CD4-positive, alpha-beta T cell (primary cell): ENCODE measurements at regions not wholly inside any gene's neighbourhood (a gene's known extent, or its start where the extent isn't known, plus 50 kb on each side); places are given as distances from the start of the nearest gene placed in this dataset.

Experiments used
- ATAC-seq: fragments of 200-7000 bp; cut with Tn5 transposase; one replicate; pipeline ENCODE4 v1.10.0; 2022; ENCODE audit warnings: mild to moderate bottlenecking; ENCODE audit not compliant: poor library complexity
- CTCF ChIA-PET: fragments of 350-600 bp; sonication (Branson Sonifier 250); formaldehyde crosslinking; loops from one replicate; lab custom pipeline; 2021; ENCODE audit warnings: antibody characterized with exemption, inconsistent platforms; lab: Charles Lee
- POLR2A ChIA-PET: fragments of 350-600 bp; sonication (Branson Sonifier 250); formaldehyde crosslinking; loops from one replicate; lab custom pipeline; 2021; ENCODE audit warnings: antibody characterized with exemption, inconsistent platforms; lab: Charles Lee
- DNase-seq, 14 experiments: peaks; one replicate each; pipeline ENCODE4 v3.0.0-alpha.2; 2013 to 2020; ENCODE audit warnings: mixed read lengths in 2 of 14
- H3K27ac ChIP-seq, 2 donors: one replicate each; pipeline versions ENCODE4 v1.5.1 to v1.7.0; 2013; ENCODE audit warnings: low read length in 2 of 2, low read depth in 1 of 2, mild to moderate bottlenecking in 1 of 2
- H3K27me3 ChIP-seq, 2 experiments: 1 replicate in 1 of 2; 2 replicates in 1 of 2; pipeline versions ENCODE4 v1.6.1 to v1.7.0; 2013; ENCODE audit warnings: low read length in 2 of 2, control low read depth in 1 of 2, mild to moderate bottlenecking in 1 of 2, moderate library complexity in 1 of 2; ENCODE audit not compliant: insufficient read depth in 2 of 2, control insufficient read depth in 1 of 2
- H3K36me3 ChIP-seq: one replicate; pipeline ENCODE4 v1.6.1; 2013; ENCODE audit warnings: low read length, control low read depth; ENCODE audit not compliant: insufficient read depth
- H3K4me1 ChIP-seq: one replicate; pipeline ENCODE4 v1.6.1; 2013; ENCODE audit warnings: low read length, control low read depth; ENCODE audit not compliant: insufficient read depth
- H3K4me3 ChIP-seq: one replicate; pipeline ENCODE4 v1.5.1; 2013; ENCODE audit warnings: mild to moderate bottlenecking, low read length, moderate library complexity
- H3K9me3 ChIP-seq, 2 experiments: 1 replicate in 1 of 2; 2 replicates in 1 of 2; pipeline versions ENCODE4 v1.6.1 to v1.7.0; 2013; ENCODE audit warnings: low read length in 2 of 2, mild to moderate bottlenecking in 2 of 2, control low read depth in 1 of 2, moderate library complexity in 1 of 2; ENCODE audit not compliant: control insufficient read depth in 1 of 2, insufficient read depth in 1 of 2
- H3K27ac Mint-ChIP-seq: one replicate; pipeline ENCODE4 v1.8.0; 2020; ENCODE audit warnings: mixed read lengths
- H3K27me3 Mint-ChIP-seq: one replicate; pipeline ENCODE4 v1.8.0; 2021; ENCODE audit warnings: mixed read lengths
- H3K36me3 Mint-ChIP-seq: one replicate; pipeline ENCODE4 v1.8.0; 2021; ENCODE audit warnings: low read depth, mixed read lengths
- H3K4me1 Mint-ChIP-seq: one replicate; pipeline ENCODE4 v1.8.0; 2021; ENCODE audit warnings: low read depth, mixed read lengths
- H3K4me3 Mint-ChIP-seq: one replicate; pipeline ENCODE4 v1.8.0; 2020; ENCODE audit warnings: mild to moderate bottlenecking, mixed read lengths
- H3K9me3 Mint-ChIP-seq: one replicate; pipeline ENCODE4 v1.8.0; 2020; ENCODE audit warnings: mixed read lengths
- intact Hi-C, 2 experiments: fragments of 100-400 bp; cut with DNase I in 1 of 2; cut with micrococcal nuclease in 1 of 2; formaldehyde crosslinking; loops; one replicate each; pipeline versions ENCODE4 v1.15.1 to v1.9.0; 2023 to 2025; cut with DNase I, micrococcal nuclease
- TF ChIP-seq, protein P1 (sequence below): fragments of 200-600 bp; IDR thresholded peaks from one replicate; pipeline ENCODE4 v1.8.0; 2022; ENCODE audit warnings: antibody characterized with exemption, mild to moderate bottlenecking

- no peaks in the 10 kb centered on the region for H3K9me3 ChIP-seq
- H3K4me3 Mint-ChIP-seq: no peak overlapping the region
- no peak overlapping the region for H3K27ac ChIP-seq
- no peaks in the 10 kb centered on the region for H3K36me3 ChIP-seq
- H3K9me3 Mint-ChIP-seq: peaks cover 11% of the 10 kb centered on the region
- CTCF ChIA-PET: no interaction called here
- TF ChIP-seq, protein P1, sequence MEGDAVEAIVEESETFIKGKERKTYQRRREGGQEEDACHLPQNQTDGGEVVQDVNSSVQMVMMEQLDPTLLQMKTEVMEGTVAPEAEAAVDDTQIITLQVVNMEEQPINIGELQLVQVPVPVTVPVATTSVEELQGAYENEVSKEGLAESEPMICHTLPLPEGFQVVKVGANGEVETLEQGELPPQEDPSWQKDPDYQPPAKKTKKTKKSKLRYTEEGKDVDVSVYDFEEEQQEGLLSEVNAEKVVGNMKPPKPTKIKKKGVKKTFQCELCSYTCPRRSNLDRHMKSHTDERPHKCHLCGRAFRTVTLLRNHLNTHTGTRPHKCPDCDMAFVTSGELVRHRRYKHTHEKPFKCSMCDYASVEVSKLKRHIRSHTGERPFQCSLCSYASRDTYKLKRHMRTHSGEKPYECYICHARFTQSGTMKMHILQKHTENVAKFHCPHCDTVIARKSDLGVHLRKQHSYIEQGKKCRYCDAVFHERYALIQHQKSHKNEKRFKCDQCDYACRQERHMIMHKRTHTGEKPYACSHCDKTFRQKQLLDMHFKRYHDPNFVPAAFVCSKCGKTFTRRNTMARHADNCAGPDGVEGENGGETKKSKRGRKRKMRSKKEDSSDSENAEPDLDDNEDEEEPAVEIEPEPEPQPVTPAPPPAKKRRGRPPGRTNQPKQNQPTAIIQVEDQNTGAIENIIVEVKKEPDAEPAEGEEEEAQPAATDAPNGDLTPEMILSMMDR: no peak
- intact Hi-C loops: no loop called here
- H3K27me3 Mint-ChIP-seq: no peaks in the 10 kb centered on the region
- no peaks in the 10 kb centered on the region for H3K4me1 Mint-ChIP-seq
- DNase-seq (no peak), ATAC-seq (no peak)
- no peaks in the 10 kb centered on the region for H3K4me1 ChIP-seq
- H3K4me3 ChIP-seq: no peak overlapping the region
- no peak overlapping the region for H3K27ac Mint-ChIP-seq
- H3K27me3 ChIP-seq: no peaks in the 10 kb centered on the region
- no peaks in the 10 kb centered on the region for H3K36me3 Mint-ChIP-seq
- POLR2A ChIA-PET: no interaction called here
These were observed 1383.7 kb downstream of the MRPL39 start for GRCh38 chr21:24223624-24224023.

GRCh38 chr21:24222676-24223075, 1384.6 kb downstream of the MRPL39 start:
- Mint-ChIP-seq H3K27me3 (no peaks in the 10 kb centered on the region), H3K4me1 (no peaks in the 10 kb centered on the region), H3K4me3 (no peak overlapping the region), H3K9me3 (peaks cover 10% of the 10 kb centered on the region), H3K36me3 (no peaks in the 10 kb centered on the region), H3K27ac (no peak overlapping the region)
- Histone ChIP-seq H3K9me3 (peaks cover 0 to 3% of the 10 kb centered on the region in 2 experiments), H3K36me3 (no peaks in the 10 kb centered on the region), H3K4me3 (no peak overlapping the region), H3K27ac (no peak overlapping the region), H3K4me1 (no peaks in the 10 kb centered on the region), H3K27me3 (no peaks in the 10 kb centered on the region)
- DNase-seq: no peak
- intact Hi-C loops: no loop called here
- TF ChIP-seq, protein P1: no peak
- POLR2A ChIA-PET: no interaction called here
- CTCF ChIA-PET: no interaction called here
- no peak for ATAC-seq

- Mint-ChIP-seq H3K27ac (no peak overlapping the region), H3K9me3 (no peaks in the 10 kb centered on the region), H3K36me3 (no peaks in the 10 kb centered on the region), H3K4me3 (no peak overlapping the region), H3K27me3 (no peaks in the 10 kb centered on the region), H3K4me1 (no peaks in the 10 kb centered on the region)
- ChIA-PET POLR2A (no interaction called here), CTCF (no interaction called here)
- H3K27me3 ChIP-seq: no peaks in the 10 kb centered on the region
- H3K9me3 ChIP-seq: peaks cover 0 to 3% of the 10 kb centered on the region in 2 experiments
- ATAC-seq (no peak), DNase-seq (no peak)
- no peaks in the 10 kb centered on the region for H3K36me3 ChIP-seq
- intact Hi-C loops: no loop called here
- H3K4me3 ChIP-seq: no peak overlapping the region
- no peak overlapping the region for H3K27ac ChIP-seq
- no peaks in the 10 kb centered on the region for H3K4me1 ChIP-seq
- TF ChIP-seq, protein P1: no peak
These were observed 1386.8 kb downstream of the MRPL39 start for GRCh38 chr21:24220446-24220845.
